HG03520 (cell line): ENCODE measurements at regions not wholly inside any gene's neighbourhood (a gene's known extent, or its start where the extent isn't known, plus 50 kb on each side); places are given as distances from the start of the nearest gene placed in this dataset.
"Not testable (repeated sequence)": the region's sequence is repeated elsewhere in the genome, so short reads cannot be mapped to it uniquely, and the experiment has no call there.

Source experiments
- ATAC-seq: cut with Tn5 transposase; IDR thresholded peaks from one replicate; pipeline ENCODE4 v1.9.1; 2021; ENCODE audit warnings: mild to moderate bottlenecking, moderate library complexity; ENCODE audit not compliant: unreplicated experiment

DNA sequence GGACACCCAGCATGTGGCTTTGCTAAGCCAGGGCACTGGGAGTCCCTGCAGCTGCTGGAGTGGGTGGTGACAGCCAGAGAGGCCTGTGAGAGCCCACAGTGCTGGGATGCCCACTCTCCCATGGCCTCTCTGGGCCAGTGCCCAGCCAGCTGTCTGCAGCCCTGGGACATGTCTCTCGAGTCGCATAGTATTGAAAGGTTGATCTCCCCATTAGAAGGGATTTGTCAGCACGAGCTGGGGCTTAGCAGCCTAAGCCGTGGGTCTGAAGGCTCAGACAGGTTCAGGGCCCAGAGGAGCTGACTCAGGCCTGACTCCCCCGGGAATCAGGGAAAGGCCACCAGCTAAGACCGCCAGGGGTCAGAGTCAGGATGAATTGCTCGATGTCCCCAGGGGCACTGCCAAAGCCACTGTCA lies 53.5 kb downstream of the FOXD2 start:
- ATAC-seq, result no peak

DNA sequence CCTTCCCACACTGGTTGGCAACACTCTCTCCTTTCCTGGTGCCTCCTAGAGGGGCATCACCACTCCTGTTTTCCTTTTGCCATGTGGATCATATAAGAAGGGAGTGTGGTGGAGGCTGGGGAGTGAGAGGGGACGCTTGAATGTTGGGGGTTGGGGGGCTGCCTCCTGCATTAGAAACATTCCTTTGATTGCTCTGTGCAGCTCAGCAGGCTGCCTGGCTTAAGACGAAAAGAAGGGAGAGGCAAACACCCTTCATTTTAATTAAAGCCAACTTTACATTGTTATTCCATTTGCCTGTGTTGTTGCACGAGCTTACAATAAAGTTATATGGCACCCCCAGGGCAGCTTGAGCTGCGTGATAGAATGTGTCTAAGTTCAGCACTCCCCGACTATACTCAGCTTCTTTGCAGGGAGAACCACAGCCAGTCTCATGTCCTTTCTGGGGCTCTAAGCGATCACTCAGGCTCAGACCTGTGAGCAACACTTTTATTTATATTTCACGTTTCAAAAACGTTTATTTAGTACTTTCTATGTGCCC lies 57.4 kb downstream of the FOXD2 start:
- ATAC-seq, result no peak

DNA sequence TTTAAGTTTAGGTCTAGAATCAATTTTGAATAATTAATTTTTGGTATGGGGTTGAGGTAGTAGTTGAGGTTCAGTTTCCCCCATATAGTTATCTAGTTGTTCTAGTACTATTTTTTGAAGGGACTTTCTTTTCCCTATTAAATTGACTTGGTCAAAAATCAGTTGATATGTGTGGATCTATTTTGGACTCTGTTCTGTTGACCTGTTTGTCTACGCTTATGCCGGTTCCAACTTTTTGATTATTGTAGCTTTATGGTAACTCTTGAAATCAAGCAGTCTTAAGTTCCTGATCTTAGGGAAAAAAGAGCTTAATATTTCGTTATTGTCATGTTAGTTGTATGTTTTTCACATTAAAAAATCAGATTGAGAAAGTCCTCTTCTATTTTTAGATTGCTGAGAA lies 60.7 kb downstream of the FOXD2 start:
- no peak for ATAC-seq

DNA sequence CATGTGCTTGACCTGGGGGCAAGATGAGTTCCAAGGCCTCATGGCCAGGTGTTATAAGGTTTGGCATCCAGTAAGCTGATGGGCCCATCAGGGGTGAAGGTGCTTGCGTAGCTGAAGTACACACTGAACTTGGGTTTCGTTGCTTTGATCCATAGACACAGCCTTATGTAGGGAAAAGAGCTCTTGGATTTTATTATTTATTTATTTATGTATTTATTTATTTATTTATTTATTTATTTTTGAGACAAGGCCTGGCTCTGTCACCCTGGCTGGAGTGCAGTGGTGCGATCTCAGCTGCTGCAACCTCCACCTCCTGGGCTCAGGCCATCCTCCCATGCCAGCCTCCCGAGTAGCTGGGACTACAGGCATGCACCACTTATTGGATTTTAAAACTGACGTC lies 63.2 kb downstream of the FOXD2 start:
- ATAC-seq, result no peak

DNA sequence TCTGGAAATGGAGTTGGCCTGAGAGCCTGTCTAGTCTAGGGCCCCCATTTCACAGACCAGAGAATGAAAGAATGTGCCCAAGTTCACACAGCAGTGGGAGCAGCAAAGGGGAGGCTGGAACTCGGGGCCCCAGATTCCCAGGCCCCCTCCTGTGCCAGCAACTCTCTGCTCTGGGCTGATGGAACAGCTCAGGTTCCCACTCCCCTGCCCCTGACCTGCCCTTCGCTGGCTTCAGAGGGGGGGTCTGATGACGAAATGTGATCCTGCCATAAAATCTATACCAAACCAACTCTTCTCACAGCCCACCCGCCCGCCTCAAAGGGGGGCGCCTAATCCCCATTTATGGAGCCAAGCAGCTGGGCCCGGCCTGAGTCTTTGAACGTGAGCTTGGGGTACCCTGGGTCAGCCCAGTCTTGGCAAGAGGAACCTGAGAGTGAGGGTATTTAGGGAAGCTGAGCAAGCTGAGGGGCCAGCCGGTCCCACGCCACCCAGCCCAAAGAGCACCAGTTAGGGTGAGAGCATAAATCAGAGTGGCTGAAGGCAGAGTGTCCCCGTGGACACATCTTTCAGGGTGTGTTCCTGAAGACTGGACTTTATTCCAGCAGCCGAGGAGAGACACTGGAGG lies 65.0 kb downstream of the FOXD2 start:
- no peak for ATAC-seq

DNA sequence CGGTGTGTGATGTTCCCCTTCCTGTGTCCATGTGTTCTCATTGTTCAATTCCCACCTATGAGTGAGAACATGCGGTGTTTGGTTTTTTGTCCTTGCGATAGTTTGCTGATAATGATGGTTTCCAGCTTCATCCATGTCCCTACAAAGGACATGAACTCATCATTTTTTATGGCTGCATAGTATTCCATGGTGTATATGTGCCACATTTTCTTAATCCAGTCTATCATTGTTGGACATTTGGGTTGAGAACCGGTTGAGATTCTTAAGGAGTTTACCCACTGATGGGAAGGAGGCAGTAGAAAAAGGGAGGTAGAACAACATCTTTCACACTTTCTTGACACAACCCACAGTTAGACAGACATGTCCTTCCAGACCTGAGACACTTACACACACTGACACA lies 67.0 kb downstream of the FOXD2 start:
- ATAC-seq, result not testable (repeated sequence)

DNA sequence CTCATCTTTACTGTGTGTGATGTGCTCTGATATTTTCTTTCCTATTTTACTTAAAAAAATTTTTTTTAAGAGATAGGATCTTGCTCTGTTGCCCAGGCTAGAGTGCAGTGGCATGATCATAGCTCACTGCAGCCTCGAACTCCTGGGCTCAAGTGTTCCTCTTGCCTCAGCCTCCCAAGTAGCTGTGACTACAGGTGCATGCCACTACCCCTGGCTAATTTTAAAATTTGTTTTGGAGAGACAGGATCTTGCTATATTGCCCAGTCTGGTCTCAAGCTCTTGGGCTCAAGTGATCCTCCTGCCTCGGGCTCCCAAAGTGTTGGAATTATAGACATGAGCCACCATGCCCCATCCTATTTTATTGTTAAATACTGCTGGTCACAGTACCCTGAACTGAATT lies 67.4 kb downstream of the FOXD2 start:
- ATAC-seq, result no peak

DNA sequence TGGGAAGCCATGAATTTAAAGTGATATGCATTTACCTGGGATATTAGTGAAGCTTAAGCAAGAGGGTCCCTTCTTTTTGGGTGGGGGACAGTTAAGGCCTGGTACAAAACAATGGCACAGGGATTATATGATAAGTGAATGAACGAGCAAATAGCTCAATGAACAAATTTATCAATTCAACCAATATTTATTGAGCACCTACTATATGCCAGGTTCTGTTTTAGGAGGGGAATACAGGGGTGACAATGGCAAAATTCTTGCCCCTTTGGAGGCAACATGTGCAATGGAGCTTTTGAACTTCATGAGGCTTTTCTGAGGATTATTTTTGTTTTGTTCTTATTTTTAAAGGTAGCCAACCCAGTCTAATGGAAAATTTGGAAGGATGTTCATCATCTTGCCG lies 68.2 kb downstream of the FOXD2 start:
- no peak for ATAC-seq

DNA sequence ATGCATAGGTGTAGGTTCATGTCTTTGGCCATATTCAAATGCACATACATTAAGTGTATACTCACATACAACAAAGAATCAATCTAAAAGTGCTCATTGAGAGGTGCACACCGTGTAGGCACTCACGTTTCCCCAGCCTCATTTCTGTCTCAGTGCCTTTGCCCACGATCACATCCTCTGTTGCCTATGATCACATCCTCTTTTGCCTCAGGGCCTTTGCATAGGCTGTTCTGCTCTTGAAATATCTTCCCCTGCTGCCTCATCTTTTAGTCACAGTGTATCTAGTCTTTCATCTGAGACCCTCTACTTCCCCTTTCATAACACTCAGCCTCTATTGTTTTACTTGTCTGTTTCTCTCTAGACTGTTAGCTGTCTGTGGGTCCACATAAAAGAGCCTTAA lies 69.3 kb downstream of the FOXD2 start:
- no peak for ATAC-seq

DNA sequence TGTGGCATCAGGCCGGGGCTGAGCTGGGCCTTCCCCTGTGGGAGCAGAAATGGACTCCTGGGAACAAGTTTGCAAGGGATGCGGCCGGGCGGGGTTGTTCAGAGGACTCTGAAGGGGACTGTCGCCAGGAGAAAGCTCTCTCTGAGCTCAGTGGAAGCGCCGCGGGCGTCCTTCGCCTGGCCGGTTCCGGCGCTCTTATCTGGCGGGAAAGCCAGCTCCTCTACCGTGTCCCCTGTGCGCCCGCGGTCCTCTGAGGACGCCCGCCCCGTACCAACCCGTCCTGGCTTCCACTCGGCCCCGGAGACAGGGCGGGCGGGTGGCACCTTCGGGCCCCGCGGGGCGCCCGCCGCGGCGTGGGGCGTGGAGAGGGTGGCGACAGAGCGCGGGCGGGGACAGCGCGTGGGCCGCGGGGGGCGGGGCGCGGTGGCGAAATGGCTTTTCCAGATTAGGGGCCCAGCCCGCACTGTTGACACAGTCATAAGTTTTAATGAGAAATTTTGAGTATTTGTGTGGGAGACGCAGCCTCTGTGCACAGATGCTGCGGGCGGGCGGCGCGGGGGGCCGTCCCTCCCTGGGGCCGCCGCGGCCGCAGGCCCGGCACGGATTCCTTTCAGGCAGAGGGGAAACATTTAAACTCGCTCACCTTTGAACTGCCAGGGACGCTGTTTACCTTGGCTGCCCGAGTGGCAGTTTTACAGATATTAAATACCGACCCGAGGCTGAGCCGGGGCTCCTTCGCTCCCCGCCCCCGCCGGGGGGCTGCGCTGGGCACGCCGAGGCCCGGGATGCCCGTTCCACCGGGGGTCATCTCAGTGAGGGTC lies 70.2 kb downstream of the FOXD2 start:
- ATAC-seq, result peak; percentile 70

DNA sequence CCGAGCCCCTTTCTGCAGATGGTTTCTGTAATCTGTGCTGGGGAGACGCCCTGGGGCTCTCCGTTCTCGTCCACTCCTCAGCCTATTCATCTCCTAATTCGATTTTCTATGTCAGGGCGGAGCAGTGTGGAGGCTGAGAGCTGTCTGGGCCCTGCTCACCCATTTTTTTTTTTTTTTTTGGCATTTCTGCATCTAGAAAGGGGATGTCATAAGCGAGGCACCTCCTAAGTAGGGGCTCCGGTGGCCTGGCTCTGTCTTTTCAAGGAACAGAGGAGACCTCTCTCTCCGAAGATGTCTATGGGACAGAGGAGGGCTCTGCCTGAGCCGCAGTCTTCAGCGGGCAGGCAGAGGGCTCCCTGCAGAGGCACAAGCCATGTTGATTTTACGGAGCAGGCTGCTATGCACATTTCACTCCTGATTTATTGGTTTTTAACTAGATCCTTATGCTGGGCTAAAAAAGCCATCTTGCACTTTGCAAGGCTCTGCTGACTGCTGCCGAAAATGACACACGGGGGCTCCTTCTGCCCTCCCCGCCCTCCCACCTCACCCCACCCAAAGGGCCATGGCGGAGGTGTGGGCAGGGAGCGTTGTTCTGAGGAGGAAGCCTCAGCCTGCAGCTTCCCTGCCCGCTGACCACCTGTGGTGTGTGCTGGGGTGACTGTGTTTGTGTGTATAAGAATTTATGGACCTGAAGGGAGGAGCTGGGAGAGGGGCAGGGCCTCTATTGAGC lies 71.0 kb downstream of the FOXD2 start:
- no peak for ATAC-seq

DNA sequence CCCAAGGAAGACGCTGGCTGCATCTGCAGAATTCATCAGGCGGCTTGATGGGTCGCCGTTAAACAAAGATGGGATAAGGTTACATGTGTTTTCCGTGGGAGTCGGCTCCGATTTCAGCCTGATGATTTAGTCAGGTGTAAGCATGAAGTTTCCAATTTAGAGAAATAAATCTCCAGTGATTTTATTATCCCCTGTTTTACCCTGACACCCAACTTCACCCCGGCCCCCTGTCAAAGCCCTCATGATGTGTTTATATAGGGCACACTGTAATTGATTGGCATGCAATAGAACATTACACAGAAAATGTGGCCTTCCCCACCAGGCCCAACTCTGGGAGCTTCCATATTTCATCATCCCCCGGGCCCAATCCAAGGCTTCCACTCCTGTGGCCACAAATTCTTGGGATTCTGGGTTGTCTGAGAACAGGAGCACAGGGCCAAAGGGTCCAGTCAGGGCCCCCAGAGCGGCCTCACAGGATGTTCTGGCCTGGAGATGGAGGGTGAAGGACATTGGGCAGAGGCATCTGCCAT lies 72.5 kb downstream of the FOXD2 start:
- ATAC-seq, result no peak

DNA sequence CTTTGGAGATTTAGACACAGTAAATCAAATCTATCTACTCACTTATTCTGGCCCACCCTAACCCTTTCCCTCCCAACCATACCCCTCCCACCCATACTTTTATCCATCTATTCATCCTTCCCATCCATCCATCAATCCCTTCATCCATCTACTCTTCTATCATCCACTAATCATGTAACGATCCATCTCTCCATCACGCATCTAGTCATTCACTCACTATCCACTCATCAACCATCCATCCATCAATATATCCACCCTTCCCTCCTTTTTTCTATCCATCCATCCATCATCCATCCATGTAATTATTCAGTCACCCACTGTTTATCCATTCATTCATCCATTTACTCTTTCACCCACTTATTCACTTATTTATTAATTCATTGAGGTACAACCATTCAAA lies 74.0 kb downstream of the FOXD2 start:
- no peak for ATAC-seq

DNA sequence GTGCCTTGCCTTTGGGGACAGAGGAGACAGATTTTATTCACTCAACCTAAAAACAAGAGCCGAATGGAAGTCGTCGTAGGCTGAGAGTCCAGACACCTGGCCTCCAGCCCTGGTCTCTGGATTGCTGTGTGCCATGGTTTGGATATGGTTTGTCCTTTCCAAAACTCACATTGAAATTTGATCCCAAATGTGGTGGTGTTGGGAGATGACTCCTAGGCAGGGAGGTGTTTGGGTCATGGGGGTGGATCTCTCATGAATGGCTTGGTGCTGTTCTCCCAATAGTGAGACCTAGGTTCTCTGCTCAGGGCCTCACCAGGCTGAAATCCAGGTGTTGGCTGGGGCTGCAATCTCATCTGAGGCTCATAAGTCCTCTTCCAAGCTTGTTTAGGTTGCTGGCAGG lies 75.5 kb downstream of the FOXD2 start:
- ATAC-seq, result no peak

DNA sequence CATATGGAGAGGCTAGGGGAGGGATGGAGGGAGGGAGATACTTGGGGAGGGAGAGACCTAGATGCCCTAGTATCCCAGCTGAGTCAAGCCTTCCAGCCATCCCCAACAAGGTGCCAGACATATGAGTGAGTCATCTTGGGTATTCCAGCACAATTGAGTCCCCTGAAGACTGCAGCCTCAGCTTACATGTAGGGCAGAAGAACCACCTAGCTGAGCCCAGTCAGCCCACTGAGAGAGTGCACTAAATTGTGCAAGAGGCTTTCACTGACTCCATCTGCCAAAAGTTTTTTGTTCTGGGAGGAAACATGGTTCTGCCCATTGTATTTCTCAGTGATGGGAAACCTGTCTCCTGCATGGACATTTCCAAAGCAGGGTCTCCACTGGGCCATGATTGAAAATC lies 76.4 kb downstream of the FOXD2 start:
- ATAC-seq, result no peak

DNA sequence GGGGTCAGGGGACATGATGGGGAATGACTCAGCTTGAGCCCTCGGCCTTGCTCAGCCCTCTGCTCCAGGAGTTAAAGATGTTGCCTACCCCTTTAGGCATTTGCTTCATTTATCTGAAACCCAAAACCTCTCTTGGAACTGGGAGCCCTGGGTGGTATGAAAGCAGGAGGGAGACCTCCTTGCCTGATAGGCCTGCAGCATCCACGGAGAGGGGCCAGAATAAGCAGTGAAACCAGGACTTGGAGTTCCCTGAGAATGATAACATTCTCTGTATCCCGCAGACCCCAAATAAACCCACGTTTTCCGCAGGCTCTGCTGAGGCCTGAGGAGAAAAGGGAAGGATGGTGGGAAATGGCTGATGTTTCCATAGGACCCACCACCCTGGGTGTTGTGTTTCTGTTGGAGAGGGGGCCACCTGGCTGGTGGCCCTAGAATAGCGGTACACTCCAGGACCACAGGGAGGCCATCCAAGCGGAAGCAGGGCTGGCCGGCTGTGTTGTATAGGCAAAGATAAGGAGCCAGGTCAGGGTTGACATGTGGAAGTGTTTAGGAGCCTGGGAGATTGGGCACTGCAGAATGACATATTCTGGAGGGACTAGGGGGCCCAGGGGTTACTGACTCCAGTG lies 77.4 kb downstream of the FOXD2 start:
- ATAC-seq, result no peak

DNA sequence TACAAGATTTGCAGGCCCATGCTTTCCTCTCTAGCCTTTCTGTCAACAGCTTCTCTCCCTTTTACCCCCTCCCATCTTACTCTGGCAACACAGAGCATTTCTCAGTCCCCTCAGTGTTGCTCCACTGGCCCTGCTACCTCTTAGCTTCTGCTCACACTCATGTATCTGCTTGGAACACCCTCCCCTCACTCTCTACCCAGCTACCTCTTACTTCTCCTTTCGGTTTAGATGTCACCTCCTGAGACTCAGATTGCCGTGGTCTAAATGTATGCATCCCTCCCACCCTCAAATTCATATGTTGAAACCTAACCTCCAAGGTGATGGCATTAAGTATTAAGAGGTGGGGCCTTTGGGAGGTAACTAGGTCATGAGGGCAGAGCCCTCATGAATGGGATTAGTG lies 80.1 kb downstream of the FOXD2 start:
- no peak for ATAC-seq

DNA sequence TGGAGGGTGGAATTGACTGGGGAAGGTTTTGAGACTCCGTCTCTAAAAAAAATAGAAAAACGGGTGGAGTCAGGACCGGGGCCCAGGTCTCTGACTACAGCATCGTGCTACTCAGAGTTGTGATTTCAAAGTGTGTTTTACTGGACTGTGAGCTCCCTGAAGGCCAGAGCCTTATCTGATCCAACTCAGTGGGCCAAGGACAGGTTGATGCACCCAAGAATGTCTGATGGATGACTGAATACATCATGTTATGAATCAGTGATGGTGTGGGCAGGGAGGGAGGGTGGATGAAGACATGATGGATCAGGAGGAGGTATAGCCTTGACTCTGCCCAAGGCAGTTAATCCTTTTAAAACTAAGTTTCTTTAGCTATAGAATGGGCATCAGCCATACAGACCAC lies 81.6 kb downstream of the FOXD2 start:
- no peak for ATAC-seq

DNA sequence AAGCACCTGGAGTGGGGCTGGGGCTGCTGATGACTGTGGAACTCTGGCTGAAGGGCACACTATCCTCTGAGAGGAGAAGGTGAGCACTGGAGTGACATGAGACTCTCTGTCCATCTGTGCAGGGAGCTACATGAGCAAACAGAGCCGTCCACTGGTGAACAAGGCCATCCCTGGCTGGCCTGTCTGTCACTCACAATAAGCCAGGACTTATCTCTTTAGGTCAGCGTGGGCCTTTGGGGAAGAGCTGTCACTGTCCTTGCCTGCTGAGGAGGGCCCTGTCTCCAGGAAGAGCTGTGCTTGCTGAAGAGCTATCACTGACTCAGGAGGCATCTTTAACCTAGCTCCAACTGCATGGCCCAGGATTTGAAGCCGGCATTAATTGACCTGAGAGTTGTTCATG lies 82.1 kb downstream of the FOXD2 start:
- ATAC-seq, result no peak

DNA sequence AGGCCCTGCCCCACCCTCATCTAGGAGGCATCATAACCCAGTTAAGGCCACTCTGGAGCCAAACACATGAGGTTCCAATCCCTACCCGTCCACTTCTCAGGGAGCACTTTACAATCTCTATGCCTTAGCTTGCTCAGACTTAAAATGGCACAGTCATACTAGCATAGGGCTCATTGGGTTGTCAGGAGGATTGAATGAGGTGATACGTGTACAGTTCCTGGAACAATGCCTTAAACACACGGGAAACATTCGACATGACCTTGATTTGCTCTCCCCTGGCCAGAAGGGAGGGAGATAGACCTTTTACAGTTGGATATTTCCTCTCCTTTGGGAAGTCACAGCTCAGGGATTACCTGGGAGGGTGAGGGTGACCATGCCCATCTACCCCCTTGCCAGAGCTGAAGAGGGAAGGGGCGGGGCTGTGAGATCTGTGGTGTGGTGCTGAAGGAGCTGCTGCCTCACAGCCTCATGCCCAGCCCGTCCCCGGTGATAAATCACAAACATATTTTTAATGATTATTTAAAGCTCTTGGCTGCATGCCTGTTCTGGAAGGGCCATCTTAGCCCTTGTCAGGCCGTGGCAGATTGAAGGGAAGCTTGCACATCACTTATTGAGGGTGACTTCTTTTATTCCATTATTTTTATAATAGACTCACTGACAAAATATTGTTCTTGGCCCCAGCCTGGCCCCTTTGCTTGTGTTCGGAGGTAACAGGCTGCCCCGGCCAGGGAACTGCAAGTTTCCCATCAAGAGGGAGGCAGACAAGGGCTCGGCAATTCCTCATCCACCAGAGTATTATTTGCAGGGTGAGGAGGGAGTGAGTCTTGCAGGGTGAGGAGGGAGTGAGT lies 83.4 kb downstream of the FOXD2 start:
- no peak for ATAC-seq
